ENCODE measurements at regions not wholly inside any gene's neighbourhood (a gene's known extent, or its start where the extent isn't known, plus 50 kb on each side); places are given as distances from the start of the nearest gene placed in this dataset.

GRCh38 chr4:110988722-110989121, 365.8 kb upstream of the PITX2 start:
- TF ChIP-seq EGR1 (IDR thresholded peaks at IDR 0.05) = no peak
- no peak for TF ChIP-seq TAF1 (IDR thresholded peaks at IDR 0.05; ENCODE audit: low read depth)
- TF ChIP-seq TCF12 (IDR thresholded peaks at IDR 0.05; ENCODE audit: low read depth) = no peak
- no peak for TF ChIP-seq CREB1 (IDR thresholded peaks at IDR 0.05; ENCODE audit: low read depth)
- TF ChIP-seq FOXM1 (IDR thresholded peaks at IDR 0.05; ENCODE audit: borderline replicate concordance, low read depth) = no peak
- no peak for TF ChIP-seq RAD21 (IDR thresholded peaks at IDR 0.05; ENCODE audit: low read depth)
- no peak for TF ChIP-seq CEBPB (IDR thresholded peaks at IDR 0.05)
- TF ChIP-seq YY1 (IDR thresholded peaks at IDR 0.05; ENCODE audit: low read depth) = no peak
- TF ChIP-seq MAX (IDR thresholded peaks at IDR 0.05) = no peak
- no peak for TF ChIP-seq EP300 (IDR thresholded peaks at IDR 0.05; ENCODE audit: borderline replicate concordance)
- TF ChIP-seq ZBTB7A (IDR thresholded peaks at IDR 0.05; ENCODE audit: low read depth) = no peak
- no peak for TF ChIP-seq REST (IDR thresholded peaks at IDR 0.05; ENCODE audit: low read depth)
- no peak for TF ChIP-seq USF1 (IDR thresholded peaks at IDR 0.05)

- no peak for TF ChIP-seq ZBTB7A (IDR thresholded peaks at IDR 0.05; ENCODE audit: low read depth)
- no peak for TF ChIP-seq REST (IDR thresholded peaks at IDR 0.05; ENCODE audit: low read depth)
- TF ChIP-seq NFIC (IDR thresholded peaks at IDR 0.05) = no peak
- no peak for TF ChIP-seq TEAD4 (IDR thresholded peaks at IDR 0.05)
- no peak for TF ChIP-seq EGR1 (IDR thresholded peaks at IDR 0.05)
- no peak for TF ChIP-seq RAD21 (IDR thresholded peaks at IDR 0.05; ENCODE audit: low read depth)
- no peak for TF ChIP-seq FOXM1 (IDR thresholded peaks at IDR 0.05; ENCODE audit: borderline replicate concordance, low read depth)
- TF ChIP-seq USF1 (IDR thresholded peaks at IDR 0.05) = no peak
- no peak for TF ChIP-seq CEBPB (IDR thresholded peaks at IDR 0.05)
- TF ChIP-seq EP300 (IDR thresholded peaks at IDR 0.05; ENCODE audit: borderline replicate concordance) = no peak
- TF ChIP-seq MAX (IDR thresholded peaks at IDR 0.05) = no peak
- TF ChIP-seq TCF12 (IDR thresholded peaks at IDR 0.05; ENCODE audit: low read depth) = no peak
- TF ChIP-seq YY1 (IDR thresholded peaks at IDR 0.05; ENCODE audit: low read depth) = no peak
- TF ChIP-seq CREB1 (IDR thresholded peaks at IDR 0.05; ENCODE audit: low read depth) = no peak
These were observed 366.2 kb upstream of the PITX2 start for GRCh38 chr4:110989125-110989524.

- TF ChIP-seq FOXM1 (IDR thresholded peaks at IDR 0.05; ENCODE audit: borderline replicate concordance, low read depth) (no peak), EP300 (IDR thresholded peaks at IDR 0.05; ENCODE audit: borderline replicate concordance) (no peak), YY1 (IDR thresholded peaks at IDR 0.05; ENCODE audit: low read depth) (no peak), USF1 (IDR thresholded peaks at IDR 0.05) (no peak)
These were observed 371.9 kb upstream of the PITX2 start for GRCh38 chr4:110994781-110995180.

GRCh38 chr4:110998320-110998719, 375.4 kb upstream of the PITX2 start:
- TF ChIP-seq FOXM1 (IDR thresholded peaks at IDR 0.05; ENCODE audit: borderline replicate concordance, low read depth) (no peak), EP300 (IDR thresholded peaks at IDR 0.05; ENCODE audit: borderline replicate concordance) (no peak), EGR1 (IDR thresholded peaks at IDR 0.05) (no peak), CEBPB (IDR thresholded peaks at IDR 0.05) (no peak), MAX (IDR thresholded peaks at IDR 0.05) (no peak), REST (IDR thresholded peaks at IDR 0.05; ENCODE audit: low read depth) (no peak), NFIC (IDR thresholded peaks at IDR 0.05) (no peak), ZBTB7A (IDR thresholded peaks at IDR 0.05; ENCODE audit: low read depth) (no peak), CREB1 (IDR thresholded peaks at IDR 0.05; ENCODE audit: low read depth) (no peak)

Measured in Ishikawa (cell line).